ENCODE measurements at regions not wholly inside any gene's neighbourhood (a gene's known extent, or its start where the extent isn't known, plus 50 kb on each side); places are given as distances from the start of the nearest gene placed in this dataset.
"Not testable (repeated sequence)": the region's sequence is repeated elsewhere in the genome, so short reads cannot be mapped to it uniquely, and the experiment has no call there.

GRCh38 chr13:44887515-44887914 is 101.8 kb downstream of the NUFIP1 start:
- DNase-seq: no peak

DNA sequence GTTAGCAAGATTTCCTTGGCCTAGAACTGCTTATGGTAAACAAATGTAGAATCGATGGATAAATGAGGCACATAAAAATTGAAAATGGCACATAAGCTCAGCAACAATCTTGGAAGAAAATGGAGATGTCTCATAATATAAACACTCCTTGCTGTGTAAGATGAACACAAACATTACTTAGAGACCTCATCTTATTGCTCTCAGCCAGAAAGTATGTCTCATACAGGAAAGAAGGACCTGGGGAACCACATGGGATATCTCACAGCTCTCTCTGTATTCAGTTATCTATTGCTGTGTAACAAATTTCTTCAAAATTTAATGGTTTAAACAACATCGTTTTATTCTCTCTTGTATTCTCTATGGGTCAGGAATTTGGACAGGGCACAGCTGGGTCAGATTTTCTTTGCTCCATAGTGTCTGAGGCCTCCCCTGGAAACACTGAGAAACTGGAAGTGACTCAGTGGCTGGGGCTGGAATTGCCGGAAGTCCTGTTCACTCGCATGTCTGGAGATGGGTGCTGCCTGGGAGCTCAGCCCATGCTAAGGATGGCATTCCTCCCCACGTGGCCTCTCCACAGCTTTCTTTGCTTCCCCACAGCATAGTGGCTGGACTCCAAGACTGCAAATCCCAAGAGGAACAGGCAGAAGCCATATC is 105.1 kb downstream of the NUFIP1 start:
- no peak for DNase-seq

- no peak for DNase-seq
Observed at GRCh38 chr13:44879452-44880058, 109.7 kb downstream of the NUFIP1 start.

- DNase-seq: no peak
Observed at GRCh38 chr13:44876782-44877324, 112.4 kb downstream of the NUFIP1 start.

DNA sequence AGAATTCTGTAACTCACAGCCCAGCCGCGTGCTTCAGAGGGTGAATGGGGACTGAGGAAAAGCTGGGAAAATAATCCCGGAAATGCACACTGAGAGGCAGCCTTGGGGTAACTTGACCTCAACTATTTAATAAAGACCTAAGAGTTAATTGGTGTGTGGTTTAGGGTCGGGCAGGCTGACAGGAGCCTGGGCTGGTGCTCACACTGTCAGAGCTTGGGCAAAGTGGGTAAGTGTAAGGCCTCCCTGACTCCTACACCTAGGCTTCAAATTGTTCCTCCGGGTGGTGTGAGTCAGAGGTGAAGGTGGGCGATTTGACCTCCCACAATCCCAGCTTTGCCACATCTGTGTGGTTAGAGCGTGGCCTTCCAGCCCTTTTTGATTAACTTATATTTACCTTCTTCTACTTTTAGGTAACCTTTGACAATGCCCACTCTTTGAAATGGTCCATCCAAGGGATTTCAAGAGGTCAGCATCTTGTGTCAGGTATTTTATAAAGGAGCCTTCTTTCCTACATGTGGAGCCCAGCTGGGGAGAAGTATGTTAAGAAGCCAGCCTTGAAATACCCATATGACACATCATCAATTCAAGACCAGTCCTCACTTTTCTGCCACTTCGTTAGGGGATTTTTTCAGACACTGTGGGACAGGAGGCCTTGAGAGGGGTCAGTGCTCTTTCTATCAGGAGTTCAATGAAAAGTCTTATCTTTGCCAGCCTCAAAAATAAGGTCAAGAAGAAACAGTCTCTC is 114.2 kb downstream of the NUFIP1 start:
- no peak for DNase-seq

GRCh38 chr13:44874176-44874575 is 115.1 kb downstream of the NUFIP1 start:
- DNase-seq: no peak

GRCh38 chr13:44873461-44873860 is 115.8 kb downstream of the NUFIP1 start:
- DNase-seq: no peak

DNA sequence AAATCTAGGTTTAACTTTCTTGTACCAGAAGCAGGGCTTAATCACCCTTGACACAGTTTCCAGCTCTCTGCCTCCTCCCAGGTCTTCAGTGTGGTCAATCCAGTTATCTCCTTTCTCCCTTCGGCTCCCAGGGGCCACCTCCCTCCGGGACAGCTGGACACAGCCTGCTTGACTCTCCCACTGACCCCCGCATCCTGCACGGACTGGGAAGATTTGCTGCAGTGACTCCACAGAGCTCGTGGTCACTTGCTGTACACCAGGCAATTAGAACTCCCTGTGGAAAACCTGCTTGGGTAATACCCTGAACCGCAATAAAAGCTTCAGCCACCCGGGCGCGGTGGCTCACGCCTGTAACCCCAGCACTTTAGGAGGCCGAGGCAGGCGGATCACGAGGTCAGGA is 116.5 kb downstream of the NUFIP1 start:
- DNase-seq: no peak

DNA sequence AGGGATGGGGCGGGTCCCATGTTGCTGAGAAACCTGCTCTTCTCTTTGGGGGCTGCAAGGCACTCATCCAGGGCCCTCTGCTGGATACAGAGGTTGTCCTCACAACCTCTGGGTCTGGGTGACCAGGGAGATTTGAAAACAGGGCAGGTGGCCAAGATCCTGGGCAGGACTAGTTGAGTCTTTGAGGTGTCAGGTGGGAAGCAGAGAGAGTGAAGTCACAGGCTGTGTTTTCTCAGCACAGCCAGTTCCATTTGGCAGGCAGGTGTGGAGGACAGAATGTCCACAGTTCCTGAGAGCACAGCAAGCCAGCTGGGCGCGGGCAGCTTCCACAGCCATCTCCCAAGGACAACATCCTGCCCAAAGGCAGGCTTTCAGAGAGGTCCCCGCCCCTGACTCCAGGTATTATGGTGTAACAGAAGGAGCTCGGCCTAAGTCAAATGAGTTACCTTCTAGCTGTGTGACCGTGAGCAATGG is 118.8 kb downstream of the NUFIP1 start:
- peak; percentile 19 for DNase-seq

DNA sequence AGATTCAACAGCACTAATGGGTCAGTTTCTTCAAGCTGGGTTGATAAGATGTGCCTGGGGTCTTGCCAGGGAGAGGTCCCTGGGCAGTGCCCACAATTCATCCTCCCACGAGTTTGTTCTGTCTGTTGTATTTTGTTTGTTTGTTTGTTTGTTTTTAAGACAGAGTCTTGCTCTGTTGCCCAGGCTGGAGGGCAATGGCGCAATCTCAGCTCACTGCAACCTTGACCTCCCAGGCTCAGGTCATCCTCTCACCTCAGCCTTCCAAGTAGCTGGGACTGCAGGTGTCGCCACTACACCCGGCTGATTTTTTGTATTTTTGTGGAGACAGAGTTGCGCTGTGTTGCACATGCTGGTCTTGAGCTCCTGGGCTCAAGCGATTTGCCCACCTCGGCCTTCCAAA is 120.1 kb downstream of the NUFIP1 start:
- DNase-seq: no peak

- DNase-seq: no peak
Observed at GRCh38 chr13:44868397-44868796, 120.9 kb downstream of the NUFIP1 start.

- DNase-seq: no peak
Observed at GRCh38 chr13:44867825-44868224, 121.4 kb downstream of the NUFIP1 start.

GRCh38 chr13:44866411-44866911 is 122.8 kb downstream of the NUFIP1 start:
- DNase-seq: no peak

GRCh38 chr13:44865722-44866410 is 123.4 kb downstream of the NUFIP1 start:
- DNase-seq: no peak

DNA sequence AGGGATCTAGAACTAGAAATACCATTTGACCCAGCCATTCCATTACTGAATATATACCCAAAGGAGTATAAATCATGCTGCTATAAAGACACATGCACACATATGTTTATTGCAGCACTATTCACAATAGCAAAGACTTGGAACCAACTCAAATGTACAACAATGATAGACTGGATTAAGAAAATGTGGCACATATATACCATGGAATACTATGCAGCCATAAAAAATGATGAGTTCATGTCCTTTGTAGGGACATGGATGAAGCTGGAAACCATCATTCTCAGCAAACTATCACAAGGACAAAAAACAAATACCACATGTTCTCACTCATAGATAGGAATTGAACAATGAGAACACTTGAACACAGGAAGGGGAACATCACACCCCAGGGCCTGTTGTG is 125.6 kb downstream of the NUFIP1 start:
- DNase-seq: not testable (repeated sequence)

- DNase-seq: no peak
Observed at GRCh38 chr13:44860454-44860853, 128.8 kb downstream of the NUFIP1 start.

DNA sequence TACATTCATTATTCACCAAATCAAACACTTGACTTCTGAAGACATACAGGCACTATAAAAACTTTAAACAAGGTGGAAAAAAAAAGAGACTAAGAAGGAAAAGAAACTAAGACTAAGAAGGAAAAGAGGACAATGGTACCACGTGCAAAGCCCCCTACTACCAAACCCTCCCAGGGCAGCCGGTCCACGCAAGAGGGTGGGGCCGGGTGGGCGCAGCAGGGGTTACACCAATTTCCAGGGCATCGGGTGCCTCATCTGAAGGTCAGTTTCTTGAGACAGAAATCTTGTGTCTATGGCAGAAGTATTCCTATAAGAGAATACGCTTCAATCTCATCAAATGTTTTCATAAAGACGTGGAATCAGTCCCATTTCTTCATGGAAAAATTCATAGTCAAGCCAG is 131.5 kb downstream of the NUFIP1 start:
- DNase-seq: no peak

DNA sequence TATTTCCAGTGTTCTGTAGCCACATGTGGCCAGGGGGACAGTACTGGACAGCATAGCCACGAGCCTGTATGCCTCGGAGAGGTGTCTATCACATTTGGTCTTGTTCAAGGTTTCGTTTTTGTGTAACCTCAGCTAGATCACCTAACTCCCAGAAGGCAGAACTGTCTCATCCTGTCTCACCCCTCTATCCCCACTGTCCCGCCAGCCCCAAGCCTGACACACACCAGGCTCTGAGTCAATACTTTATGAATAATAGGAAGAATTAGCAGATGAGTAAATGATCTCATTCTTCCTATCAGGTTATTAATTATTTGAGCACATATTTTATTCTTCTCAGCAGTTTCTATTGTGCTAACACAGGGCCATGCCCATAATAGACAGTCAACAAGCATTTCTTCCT is 132.2 kb downstream of the NUFIP1 start:
- no peak for DNase-seq

GRCh38 chr13:44855860-44856259 is 133.4 kb downstream of the NUFIP1 start:
- DNase-seq: no peak

- DNase-seq: peak; percentile 87
Observed at GRCh38 chr13:44854313-44855060, 134.8 kb downstream of the NUFIP1 start.

DNA sequence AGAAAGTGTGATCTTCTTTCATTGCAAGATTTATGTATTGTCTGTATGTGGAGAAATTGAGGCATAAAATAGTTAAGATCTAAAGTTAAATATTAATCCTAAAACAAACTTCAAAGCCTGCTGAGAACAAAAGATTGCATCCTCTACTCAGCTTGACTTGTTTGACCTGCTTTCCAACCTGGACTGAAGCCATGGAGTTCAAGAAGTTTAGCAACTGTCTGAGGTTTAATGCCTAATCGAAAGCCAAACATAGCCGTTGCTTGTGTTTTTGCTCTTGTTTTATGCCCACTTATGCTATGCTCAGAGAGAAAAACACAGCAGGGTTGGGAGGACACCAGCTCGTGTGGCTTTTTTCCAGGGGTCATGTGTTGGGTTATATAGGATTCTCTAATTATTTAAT is 135.6 kb downstream of the NUFIP1 start:
- DNase-seq: peak; percentile 16

Data from NCI-H1092 (cell line).